ENCODE measurements at regions not wholly inside any gene's neighbourhood (a gene's known extent, or its start where the extent isn't known, plus 50 kb on each side); places are given as distances from the start of the nearest gene placed in this dataset.

- TF ChIP-seq CTCF (IDR thresholded peaks at IDR 0.05 in 2 of 3, conservative IDR thresholded peaks at IDR 0.05 in 1 of 3; ENCODE audit: control insufficient read depth in 2 of 3, extremely low read depth in 1 of 3, insufficient read depth in 1 of 3, low read depth in 3 of 3, low read length in 3 of 3): no peak
- no peak for TF ChIP-seq TAF1 (IDR thresholded peaks at IDR 0.05; ENCODE audit: borderline replicate concordance, low read depth, low read length)
- no peak for TF ChIP-seq EZH2 (IDR thresholded peaks at IDR 0.05; ENCODE audit: borderline replicate concordance, control insufficient read depth, low read depth, low read length)
- no peak for TF ChIP-seq ZNF592 (IDR thresholded peaks at IDR 0.05)
- no peak for TF ChIP-seq SPI1 (IDR thresholded peaks at IDR 0.05; ENCODE audit: borderline replicate concordance, insufficient read depth, low read depth, low read length)
- TF ChIP-seq YY1 (IDR thresholded peaks at IDR 0.05; ENCODE audit: low read depth, low read length): no peak
- no peak for TF ChIP-seq USF2 (IDR thresholded peaks at IDR 0.05; ENCODE audit: borderline replicate concordance, low read depth, low read length)
- no peak for TF ChIP-seq REST (IDR thresholded peaks at IDR 0.05; ENCODE audit: low read depth, low read length)
- no peak for TF ChIP-seq MAX (IDR thresholded peaks at IDR 0.05; ENCODE audit: low read depth, low read length)
- no peak for TF ChIP-seq YBX1 (IDR thresholded peaks at IDR 0.05)
Observed at GRCh38 chr2:118557016-118557415, 290.4 kb downstream of the EN1 start.

Data from GM12878 (cell line).